ENCODE measurements at regions not wholly inside any gene's neighbourhood (a gene's known extent, or its start where the extent isn't known, plus 50 kb on each side); places are given as distances from the start of the nearest gene placed in this dataset.
"Not testable (repeated sequence)": the region's sequence is repeated elsewhere in the genome, so short reads cannot be mapped to it uniquely, and the experiment has no call there.

DNA sequence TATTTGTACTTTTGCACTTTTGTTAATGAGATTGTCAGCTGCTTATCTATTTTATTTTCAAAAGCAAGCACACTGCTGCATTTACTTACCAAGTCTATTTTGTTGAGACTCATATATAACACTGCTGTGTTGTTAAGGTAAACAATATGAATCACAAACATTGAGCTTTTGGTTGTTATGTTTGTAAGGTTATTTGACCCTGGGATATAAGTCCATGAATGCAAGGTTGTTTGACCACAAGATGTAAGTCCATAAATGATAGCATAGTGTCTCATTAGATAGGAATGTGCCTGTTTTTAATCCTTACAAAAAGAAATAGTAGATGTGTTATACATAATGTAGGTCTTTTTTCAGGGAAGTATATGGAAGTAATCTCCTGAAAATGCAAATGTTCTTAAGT, 845.9 kb downstream of the CDH9 start:
- no peak for DNase-seq

DNA sequence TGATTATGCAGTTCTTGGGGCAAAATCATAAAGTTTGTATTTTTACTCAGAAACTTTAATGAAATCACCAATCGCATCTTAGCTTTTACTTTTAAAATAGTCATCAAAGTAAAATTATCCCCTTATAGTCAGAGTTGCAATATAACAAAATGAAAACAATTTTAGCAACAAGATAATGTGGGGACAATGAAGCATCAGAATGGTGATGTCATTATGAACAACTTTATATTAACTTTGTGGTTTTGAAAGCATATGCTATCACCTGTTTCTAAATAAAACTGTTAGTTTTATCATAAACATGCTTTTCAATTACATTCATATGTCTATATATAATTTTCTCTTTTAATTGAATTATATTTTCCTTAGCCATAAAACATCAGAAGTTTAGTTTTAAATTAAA, 856.8 kb downstream of the CDH9 start:
- DNase-seq, result no peak

DNA sequence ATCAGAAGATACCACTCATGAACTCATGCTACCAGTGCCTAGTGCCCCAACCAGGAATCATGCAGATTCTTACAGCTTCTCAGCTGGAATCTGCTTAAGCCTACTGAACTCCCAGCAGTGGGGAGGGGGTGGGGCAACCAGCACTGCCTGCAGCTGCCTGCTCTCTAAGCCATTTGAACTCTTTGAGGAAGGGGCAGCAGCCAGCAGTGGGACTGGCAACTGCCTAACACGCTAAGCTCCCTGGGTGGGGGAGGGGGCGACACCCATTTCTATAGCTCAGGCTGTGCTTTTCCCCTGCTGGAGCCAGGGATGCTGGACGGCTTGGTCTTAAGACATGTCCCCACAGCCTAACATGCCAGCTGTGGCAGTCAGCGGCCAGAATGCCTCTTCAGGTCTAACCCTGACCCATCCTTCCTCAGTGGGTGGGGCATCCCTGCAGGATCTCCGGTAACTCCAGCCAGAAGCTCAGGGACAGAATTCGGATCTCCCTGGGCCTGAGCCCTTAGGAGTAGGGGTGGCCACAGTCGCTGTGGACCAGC, 889.7 kb downstream of the CDH9 start:
- no peak for DNase-seq

DNA sequence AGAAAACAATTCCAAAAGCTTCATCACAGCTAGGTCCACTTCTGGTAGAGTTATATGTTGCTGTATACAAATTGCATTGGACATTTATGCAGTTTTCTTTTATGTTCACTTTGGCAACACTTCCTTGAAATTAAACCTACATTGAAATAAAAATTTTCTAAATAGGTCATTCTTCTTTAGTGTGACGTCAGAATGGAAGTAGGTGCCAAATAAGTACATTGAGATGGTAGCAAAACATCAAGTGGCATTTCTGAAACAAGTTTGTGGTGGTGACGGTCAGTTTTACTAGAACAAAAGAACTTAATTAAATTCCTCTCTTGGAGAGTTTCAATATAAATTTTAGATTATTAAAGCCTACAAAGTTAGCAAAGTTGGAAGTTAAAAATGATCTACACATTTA, 895.1 kb downstream of the CDH9 start:
- DNase-seq, result no peak

DNA sequence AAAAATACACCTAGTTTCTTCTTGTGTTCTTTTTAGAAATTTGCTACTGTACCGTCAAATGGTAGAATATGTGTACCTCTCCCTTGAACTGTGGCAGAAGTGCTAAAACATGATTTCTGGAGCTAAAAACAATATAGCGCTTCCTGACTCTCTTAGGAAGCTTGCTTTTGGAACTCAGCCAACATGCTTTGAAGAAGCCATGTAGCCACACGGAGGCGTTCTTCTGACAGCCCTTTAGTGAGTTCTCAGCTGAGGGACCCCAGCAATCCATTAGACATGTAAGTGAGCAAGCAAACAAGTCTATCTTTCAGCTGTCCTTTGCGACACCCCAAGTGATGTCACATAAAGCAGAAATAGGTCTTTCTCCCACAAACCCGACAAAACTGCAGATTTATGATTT, 917.0 kb downstream of the CDH9 start:
- DNase-seq, result no peak

DNA sequence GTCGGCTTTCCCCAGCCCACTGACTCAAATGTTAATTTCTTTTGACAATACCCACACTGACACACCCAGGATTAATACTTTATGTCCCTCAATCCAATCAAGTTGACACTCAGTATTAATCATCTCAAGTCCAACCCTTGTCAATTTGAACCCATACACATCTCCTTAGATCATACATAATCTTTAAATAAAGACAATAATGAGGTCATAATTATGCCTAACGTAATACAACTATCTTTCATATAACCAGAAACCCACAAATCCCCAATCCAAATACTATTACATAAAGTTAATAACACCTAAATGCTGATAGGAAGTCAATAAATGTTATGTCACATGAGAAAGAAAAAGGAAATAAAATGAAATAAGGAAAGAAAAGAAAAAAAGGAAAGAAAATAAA, 934.2 kb downstream of the CDH9 start:
- DNase-seq, result no peak

DNA sequence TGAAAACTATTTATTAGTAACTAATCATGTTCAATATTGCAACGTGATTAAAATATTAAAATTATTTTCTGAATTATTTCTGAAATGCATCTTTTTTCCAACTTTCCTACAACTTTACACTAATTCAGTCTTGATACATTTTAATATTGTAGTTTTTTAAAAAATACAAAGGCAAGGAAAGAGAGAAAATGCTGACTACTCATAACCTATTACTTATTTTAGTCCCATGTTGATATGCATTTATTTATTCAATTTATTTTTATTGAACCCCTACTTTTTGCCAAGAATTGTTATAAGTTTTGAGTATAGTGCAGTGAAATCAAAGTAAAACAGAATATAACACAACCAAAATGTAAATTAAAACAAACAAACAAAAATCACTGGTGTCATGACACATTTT, 978.2 kb downstream of the CDH9 start:
- DNase-seq, result no peak

DNA sequence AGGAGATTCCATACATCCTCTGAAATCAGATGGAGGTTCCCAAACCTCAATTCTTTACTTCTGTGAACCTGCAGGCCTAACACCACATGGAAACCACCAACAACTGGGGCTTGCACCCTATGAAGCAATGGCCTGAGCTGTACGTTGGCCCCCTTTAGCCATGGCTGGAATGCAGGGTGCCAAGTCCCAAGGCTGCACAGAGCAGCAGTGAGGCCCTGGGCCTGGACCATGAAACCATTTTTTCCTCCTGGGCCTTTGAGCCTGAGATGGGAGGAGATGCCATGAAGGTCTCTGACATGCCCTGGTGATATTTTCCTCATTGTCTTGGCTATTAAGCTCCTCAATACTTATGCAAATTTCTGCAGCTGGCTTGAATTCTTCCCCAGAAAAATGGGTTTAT, 983.8 kb downstream of the CDH9 start:
- no peak for DNase-seq

DNA sequence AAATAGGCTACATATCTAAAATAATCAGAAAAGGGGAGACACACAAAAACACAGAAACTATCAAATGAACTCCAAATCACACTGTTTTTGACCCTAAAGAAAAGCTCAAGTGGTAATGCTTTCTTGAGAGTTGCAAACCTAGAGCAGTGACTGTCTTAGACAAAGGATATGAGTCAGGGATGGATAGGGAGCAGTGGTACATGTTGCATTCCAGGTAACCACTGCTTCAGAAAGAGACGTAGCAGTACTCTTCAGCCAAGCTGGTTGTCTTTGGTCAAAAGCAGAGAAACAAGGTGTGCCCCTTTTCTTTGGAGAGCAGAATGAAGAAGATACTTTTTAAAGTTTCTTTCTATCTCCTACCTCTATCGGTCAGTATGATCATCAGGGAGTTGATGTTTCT, 1003.6 kb downstream of the CDH9 start:
- DNase-seq, result no peak

DNA sequence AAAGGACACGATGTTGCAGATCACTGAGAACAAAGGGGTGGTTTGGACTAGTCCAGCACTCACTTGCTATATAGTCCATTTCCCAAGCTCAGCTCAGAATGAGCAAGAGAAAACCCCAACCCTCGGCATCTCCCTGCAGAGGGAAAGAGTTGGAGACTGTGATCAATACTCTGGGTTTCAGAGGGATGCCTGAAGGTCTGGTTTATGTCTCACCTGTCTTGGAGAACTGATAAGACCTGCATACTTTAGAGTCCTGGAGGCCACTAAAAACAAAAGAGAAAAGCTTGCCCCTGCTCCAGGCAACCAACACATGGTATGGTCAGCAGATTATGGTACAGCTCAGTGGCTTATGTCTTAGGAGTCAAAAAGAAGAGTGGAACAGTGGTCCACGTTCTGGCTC, 1006.9 kb downstream of the CDH9 start:
- DNase-seq, result no peak

DNA sequence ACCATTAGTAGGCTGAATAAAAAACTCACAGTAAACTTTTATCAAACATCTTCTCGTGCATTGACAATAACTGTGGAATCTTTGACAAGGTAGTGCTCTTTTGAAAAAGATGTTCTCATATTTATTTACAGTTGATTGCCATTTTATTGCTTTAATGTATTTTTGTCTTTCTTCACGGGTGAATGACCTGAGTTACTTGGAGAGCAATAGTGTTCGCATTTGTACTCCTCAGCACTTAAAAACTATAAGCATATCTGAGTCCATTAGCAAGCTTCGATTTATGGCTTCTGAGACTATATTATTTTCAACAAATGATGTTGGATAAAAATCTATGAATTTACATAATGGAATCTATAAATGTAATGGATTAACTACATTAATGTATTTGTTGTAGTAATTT, 1012.3 kb downstream of the CDH9 start:
- no peak for DNase-seq

DNA sequence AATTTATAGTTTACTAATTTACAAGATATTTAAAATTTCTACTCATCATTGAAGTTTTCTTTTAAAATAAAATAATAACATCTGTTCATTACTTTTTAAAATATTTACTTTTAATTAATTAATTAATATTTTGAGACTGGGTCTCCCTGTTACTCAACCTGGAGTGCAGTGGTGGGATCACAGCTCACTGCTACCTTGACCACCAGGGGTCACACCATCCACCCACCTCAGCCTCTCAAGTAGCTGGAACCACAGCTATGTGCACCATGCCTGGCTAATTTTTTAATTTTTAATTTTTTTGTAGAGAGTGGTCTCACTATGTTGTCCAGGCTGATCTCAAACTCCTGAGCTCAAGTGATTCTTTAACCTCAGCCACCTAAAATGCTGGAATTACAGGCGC, 1013.6 kb downstream of the CDH9 start:
- DNase-seq, result no peak

DNA sequence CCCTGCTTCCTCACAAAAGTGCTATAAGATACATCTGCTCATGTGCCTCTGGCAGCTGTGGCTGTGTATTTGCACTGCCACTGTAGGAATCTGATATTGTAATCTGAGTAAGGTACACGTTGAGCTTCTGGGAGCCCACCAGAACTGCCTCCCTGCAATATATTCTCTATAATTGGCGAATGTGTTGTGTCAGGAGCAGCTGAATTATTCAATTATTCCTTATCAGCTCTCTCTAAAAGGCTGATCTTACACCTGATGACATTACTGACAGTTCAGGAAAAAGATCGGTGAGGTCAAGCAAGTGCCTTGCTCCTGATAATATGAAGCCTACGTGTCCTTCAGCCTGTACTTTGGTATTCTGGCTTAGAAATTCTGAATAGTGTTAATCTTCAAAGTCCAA, 1015.0 kb downstream of the CDH9 start:
- no peak for DNase-seq

DNA sequence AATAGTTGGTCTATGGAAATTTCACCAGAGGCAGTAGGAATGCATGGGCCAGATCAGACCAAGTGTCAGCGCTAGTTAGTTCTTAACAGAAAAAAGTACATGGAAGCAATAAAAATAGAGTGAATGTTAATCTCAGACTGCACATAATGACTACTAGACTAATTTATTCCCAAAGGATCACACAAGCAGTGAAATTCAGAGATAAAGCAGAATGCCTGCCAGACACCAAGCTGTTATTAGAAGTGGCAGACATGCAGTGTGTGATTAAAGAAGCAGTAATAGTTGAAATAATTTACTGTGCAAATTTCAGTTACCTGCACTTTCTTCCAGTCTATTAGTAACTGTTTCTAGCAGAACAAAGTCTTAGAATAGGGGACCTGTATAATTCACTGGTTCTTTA, 1024.2 kb downstream of the CDH9 start:
- no peak for DNase-seq

DNA sequence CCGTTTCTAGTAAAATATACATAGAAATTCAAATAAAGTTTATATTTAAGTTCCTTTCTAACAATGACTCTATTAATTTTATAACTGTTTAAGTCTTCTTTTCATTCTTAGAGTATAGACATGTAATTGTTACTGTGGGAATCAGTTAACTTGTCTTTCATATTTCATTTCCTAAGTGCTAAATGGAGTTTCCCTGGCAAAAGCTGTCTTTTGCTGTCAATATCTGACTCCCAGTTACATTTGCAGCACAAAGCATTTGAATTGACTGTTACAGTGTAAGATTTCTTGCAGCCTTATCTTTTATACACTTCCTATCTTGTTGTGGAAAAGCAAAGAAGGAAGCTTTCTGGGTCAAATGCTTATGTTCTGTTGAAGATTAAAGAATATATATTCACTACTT, 1026.3 kb downstream of the CDH9 start:
- no peak for DNase-seq

DNA sequence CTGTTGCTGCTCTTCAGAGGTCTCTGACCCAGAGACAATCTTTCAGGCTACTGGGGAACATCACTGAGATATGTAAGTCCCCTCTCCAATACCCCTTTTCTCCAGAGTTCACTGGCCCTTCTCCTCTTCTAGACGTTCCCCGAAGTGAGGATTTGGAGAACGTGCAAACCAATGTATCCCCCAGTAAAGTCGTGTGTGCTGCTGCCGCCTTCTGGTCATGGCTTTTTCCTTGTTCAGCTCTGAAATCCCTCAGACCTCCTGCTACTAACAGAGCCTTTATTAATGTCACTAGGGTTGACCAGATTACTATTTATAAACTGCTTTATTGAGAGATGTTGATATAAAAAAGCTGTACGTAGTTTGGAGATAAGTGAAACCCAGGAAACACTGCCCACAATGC, 1028.6 kb downstream of the CDH9 start:
- no peak for DNase-seq

DNA sequence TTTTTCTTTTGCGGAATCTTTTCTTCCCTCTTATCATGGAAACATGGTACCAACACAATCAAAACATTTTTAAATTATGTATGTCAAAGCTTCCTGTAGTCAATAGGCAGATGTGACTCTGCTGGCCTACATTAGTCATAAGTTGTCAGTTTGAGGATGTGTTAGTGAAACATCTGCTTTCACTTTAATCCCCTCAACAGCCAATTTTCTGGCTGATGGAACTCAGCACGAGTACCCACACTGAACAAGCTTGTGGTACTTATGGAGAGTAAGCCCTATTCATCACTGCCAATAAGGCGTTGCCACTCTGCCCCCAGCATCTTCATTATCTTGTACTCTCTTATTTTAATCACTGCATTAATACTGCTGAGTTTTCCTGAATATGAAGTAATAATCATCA, 1034.4 kb downstream of the CDH9 start:
- no peak for DNase-seq

DNA sequence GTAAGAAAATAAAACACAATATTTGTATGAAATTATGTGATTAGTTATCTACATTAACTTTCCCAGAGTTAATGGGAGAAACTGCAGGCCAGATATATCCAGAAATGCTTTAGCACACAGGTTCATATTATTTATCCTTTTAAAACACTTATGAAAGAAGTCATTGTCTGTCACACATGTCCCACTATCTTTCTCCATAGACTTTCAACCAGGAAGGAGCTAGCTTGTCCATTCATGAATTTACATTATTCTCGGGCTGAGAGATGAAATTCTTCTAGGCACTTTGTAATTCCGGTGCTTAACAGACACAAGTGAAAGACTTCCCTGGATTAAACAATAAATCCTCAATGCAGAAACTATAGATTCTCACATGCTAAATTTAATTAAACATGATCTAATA, 1043.2 kb downstream of the CDH9 start:
- no peak for DNase-seq

DNA sequence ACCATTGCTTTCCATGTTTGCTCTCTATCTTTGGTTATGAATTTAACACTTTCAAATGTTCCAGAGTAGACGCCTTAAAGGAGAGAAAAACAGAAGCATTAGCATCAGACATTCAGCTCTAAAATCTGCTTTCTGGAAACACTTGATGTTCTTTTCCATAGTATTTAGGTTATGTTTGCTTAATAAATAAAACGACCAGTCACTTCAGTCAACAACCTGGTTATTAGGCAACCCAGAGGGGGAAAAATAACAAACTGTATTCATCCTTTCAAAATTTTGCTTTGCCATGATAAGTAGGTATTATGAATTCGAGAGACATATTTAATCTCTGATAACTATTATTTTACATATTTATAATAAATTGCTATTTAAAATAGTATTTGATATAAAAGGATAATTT, 1044.7 kb downstream of the CDH9 start:
- DNase-seq, result no peak

DNA sequence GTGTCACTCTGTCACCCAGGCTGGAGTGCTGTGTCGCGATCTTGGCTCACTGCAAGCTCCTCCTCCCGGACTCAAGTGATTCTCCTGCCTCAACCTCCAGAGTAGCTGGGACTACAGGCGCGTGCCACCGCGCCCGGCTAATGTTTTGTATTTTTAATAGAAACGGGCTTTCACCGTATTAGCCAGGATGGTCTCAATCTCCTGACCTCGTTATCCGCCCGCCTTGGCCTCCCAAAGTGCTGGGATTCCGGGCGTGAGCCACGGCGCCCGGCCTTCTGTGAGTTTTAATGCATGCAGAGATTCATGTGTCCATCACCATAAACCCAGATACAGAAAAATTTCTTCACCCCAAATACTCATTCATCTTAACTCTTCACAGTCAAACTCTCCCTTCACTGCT, 1046.7 kb downstream of the CDH9 start:
- no peak for DNase-seq

DNA sequence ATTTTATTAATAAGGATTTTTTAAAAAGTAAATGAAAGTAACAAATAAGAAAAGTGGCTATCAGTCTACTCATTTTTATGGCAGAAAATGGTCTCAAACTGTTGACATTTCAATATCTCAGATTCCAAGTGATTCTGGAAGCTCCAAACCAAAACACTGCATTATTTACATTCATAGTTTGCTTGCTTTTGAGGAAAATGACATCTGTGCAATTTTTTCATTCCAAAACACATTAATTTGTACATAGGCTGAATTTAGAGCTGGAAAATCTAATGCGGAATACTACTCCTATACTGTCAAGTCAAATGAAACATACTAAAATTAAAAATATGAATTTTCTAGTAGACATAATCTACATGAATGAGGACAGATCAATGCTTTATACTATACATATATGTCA, 1047.6 kb downstream of the CDH9 start:
- DNase-seq, result no peak

DNA sequence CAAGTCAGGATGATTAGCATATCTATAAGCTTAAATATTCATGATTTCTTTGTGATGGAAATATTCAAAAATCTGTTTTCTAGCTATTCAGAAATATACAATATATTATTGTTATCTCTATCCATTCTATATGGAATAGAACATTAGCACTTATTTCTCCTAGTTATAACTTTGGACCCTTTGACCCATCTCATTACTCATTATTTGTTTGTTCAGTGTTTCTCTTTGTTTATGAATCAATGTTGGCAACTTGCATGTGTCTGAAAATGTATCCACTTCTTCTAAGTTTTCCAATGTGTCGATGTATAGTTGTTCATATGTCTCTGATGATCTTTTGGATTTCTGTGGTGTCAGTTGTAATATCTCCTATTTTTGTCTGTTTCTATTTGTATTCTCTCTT, 1059.3 kb downstream of the CDH9 start:
- no peak for DNase-seq

DNA sequence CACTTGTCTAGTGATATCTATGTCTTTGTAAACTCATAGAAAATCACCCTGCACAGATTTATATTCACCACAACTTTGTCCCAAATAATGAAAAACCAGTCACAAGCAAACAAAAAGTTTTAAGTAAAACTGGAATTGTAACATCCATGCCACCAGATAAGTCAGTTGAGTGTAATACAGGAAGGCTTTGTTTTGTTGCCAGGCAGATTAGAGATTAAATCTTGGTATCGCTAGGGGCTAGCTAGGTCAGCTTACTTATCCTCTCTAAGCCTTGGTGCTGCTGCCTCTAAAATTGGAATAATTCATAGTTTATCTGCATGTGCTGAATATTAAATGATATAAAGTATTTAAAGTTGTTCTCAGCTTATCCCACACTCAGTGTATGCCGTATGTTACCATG, 1062.5 kb downstream of the CDH9 start:
- no peak for DNase-seq

DNA sequence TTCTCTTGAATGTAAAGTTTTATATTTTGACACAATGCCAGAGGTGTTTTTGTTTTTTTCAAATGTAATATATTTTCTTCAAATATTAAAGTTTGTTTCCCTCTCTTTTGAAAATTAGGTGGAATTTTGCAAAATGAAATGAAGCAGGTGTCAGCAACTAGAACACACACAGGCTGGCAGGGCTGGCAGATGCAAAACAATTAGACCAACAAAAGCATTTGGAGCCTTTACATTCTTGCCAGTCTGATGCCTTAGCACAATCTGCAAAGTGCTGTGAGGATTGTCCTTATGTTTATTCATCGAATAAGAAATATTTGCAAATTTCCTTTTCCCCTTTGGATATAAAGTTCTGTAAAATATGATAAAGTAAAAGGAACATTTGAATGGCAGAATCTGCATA, 1063.9 kb downstream of the CDH9 start:
- no peak for DNase-seq

DNA sequence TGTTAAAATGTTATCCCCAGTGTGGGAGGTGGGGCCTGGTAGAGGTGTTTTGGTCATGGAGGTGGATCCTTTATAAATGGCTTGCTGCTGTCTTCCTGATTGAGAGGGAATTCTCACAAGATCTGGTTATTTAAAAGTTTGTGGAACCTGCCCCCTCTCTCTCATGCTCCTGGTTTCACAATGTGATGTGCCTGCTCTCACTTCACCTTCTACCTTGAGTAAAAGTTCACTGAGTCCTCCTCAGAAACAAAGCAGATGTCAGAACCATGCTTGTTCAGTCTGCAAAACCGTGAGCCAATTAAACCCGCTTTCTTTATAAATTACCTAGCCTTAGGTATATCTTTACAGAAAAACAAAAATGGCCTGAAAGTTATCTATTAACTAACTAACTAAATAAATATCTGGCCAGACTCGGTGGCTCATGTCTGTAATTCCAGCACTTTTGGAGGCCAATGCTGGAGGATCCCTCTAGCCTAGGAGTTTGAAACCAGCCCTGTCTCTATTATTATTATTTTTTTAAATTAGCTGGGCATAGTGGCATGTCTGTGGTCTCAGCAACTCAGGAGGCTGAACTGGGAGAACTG, 1067.4 kb downstream of the CDH9 start:
- no peak for DNase-seq

DNA sequence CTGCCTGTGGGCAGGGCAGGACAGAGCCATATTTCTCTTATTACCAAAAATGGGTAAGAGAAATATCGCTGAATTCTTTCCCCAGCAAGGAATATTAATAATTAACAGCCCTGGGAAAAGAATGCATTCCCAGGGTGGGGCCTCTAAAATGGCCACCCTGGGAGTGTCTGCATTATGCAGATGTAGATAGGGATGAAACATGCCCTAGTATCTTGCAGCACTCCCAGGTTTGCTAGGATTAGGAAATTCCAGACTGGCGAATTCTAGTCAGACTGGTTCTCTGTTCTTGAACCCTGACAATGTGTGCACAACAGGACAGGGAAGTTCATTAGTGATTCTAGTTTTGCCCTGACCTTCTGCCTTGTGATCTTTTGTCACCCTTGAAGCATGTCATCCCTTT, 1069.3 kb downstream of the CDH9 start:
- not testable (repeated sequence) for DNase-seq
